KG1 (cell line): ENCODE measurements at regions not wholly inside any gene's neighbourhood (a gene's known extent, or its start where the extent isn't known, plus 50 kb on each side); places are given as distances from the start of the nearest gene placed in this dataset.

Experiments used
- DNase-seq: peaks from one replicate; lab custom pipeline; 2025; lab: John Stamatoyannopoulos, UW

- DNase-seq, result no peak
These were observed 170.9 kb downstream of the PALM2AKAP2 start for GRCh38 chr9:109950710-109951443.

GRCh38 chr9:109953300-109953699, 173.3 kb downstream of the PALM2AKAP2 start:
- DNase-seq, result no peak

- DNase-seq, result no peak
These were observed 174.0 kb downstream of the PALM2AKAP2 start for GRCh38 chr9:109953813-109954497.

GRCh38 chr9:109956717-109957440, 176.9 kb downstream of the PALM2AKAP2 start:
- no peak for DNase-seq

GRCh38 chr9:109959679-109960078, 179.7 kb downstream of the PALM2AKAP2 start:
- DNase-seq, result no peak

DNA sequence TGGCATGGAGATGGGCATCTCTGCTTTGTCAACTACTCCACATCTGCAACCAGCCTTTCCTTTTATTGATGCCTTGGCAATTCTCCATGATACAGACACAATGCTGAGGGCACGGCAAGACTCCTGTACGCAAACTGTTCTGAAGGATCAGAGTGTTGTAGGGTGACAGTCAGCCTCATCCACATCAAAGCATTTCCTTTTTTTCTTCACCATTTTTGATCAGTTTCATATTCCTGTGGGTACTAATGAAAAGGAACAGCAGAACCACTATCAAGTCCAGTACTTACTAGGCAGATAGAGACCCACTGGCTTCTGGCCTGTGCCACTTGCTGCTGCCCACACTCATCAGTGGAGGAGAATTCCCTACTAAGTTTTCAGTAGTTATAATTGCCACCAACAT, 181.6 kb downstream of the PALM2AKAP2 start:
- DNase-seq, result no peak

DNA sequence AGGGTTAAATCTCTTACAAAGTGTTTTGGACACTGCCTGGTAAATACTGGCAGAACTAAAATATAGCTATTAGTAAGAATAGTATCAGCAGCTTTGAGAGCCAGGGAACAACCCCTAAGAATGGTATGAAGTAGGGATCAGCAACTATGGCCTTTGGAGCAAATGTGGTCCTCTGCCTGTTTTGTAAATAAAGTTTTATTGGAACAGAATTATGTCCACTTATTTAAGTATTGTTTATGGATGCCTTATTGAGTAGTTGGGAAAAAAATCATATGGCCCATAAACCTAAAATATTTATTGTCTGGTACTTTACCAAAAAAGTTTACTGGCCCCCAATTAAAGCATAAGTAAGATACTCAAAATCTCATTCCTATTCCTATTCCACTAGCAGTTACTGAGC, 182.2 kb downstream of the PALM2AKAP2 start:
- DNase-seq, result no peak

GRCh38 chr9:109963079-109963478, 183.1 kb downstream of the PALM2AKAP2 start:
- no peak for DNase-seq

GRCh38 chr9:109966643-109967368, 186.8 kb downstream of the PALM2AKAP2 start:
- no peak for DNase-seq

DNA sequence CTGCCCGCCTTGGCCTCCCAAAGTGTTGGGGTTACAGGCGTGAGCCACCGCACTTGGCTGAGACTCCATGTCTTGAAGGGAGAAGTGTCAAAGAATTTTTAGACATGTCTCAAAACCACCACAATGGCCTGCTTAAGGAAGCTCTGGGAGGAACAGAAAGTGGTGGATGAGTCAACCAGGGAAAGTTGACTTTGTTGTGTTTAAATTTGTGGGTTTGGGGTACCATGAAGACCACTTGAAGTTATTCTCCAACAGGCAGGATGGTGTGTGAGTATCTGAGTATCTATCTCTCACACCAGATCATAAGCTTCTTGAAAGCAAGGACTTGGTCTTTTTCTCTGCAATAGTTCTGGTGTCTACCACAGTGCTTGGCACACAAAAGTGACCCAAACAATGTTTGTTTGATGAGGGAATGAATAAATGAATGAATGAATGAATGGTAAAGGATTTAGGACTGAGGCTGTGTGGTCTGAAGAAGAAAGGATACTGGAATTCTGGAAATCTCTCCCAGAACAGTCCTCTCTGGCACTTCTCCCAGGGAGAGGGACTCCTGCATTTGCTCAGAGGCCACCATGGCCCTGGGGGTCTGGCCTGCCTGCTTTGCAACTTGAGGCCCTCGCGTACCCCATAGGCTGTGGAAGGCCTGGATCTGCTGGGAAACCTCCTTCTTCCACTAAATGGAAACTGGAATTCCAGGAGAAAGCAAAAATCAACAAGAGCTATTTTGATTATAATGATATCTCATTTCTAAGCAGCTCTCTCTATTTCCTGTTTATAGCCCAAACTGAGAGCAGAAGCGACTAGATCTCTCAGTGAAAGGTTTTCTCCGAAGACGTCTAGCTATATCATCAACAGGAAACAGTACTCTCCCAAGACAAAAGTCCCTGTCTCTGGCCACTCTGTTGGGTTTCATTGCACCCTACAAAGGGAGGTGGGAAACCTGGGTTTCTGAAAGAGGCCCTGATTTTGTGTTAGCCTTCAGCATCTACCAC, 187.9 kb downstream of the PALM2AKAP2 start:
- DNase-seq, result no peak

- DNase-seq, result no peak
These were observed 189.0 kb downstream of the PALM2AKAP2 start for GRCh38 chr9:109969011-109969410.

- DNase-seq, result no peak
These were observed 189.7 kb downstream of the PALM2AKAP2 start for GRCh38 chr9:109969573-109970237.

DNA sequence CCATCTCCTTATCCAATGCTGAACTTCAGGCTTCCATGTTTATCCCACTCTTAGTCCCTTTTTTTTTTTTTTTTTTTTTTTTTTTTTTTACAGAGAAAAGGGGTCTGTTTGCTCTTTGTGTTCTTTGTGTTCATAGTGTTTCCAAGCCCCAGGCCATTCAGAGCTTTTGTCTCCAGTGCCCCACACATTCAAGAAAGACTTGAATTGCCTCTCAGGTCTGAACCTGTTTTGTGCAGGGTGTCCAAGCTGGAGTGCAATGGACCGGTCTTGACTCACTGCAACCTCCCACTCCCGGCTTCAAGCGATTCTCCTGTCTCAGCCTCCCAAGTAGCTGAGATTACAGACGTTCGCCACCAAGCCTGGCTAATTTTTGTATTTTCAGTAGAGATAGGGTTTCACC, 191.2 kb downstream of the PALM2AKAP2 start:
- DNase-seq, result no peak

DNA sequence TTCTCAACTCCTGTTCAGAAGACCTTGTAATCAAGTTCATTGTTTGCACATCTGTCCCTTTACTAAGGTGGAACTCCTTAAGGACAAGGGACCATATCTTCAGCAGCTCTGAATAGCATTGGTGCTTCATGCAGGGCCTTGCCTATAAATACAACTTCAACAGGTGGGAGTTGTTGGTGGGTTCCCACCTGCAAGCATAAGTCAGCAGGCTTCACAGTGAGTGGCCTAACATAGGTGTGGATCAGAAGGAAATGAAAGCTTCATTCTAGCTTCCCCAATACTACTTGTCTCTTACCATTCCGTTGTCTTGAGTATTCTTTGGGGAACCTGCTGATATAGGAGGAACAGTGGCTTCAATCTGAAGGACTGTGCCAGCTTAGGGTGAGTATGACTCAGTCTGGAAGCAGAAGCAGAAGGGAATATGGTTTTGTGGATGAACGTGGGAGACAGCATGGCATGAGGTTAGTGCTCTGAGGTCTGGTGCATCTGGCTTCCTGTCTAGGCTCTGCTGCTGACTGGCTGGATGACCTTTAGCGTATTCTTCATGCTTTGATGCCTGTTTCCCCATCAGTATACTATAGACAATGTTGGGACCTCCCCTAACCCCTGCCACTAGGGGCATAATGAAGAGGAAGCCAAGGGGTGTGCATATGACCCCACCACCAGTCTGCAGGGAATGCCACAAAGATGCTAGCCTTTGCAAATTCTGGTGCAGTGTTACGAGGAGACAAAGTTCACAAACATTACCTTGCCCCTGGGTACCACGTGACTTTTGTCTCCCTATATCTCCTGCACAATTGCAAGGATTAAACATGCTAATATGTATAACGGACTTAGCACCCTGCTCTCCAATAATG, 192.3 kb downstream of the PALM2AKAP2 start:
- DNase-seq, result no peak

DNA sequence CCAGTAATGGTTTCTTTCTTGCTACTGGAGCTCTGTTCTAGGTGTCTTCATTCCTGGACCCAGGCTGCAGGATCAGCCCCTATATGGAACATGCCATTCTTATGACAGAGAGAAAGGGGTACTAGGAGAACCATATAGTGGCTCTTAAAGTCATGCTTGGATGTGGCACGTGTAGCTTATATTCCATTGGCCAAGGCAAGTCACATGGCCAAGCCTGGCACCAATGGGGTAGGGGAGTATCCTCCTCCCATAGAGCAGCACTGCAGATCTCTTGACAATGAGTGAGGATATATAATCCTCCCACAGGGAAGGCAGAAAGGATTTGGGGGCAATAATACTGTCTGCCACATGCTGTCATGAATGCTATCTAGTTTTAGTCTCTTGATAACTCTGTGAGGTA, 193.3 kb downstream of the PALM2AKAP2 start:
- DNase-seq, result no peak

DNA sequence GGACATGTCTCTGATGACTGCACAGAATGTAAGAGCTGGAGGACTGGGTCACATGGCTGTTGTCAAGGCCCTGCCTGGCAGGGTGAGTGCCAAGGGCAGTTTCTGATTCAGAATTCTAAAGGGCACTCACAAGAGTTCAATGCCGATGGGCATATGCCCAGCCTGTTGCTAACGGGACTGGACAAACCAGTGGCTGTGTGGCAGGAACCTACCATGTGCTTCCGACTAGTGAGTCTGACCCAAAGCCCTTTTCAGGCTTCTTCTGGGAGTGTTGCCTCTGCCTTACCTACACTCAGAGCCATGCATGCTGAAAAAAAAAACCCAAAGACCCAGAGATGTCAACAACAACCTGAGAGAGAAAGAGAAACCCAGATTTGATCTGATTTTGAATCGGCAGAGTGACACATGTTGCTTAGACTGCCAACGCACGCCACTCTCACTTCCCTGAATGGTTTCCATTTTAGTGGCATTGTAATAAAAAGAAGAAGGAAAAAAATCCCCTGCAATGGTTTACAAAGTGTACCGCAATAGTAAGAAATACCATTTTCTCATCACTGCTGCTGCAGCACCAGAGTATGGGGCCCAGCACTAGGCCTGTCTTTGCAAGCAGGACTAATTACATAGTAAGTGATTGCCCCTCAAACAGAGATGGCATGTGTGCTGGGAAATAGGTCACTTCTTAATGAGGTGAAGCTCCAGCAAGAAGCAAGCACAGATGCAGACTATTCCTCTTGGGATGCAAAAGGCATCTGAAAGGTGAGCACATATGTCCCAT, 194.3 kb downstream of the PALM2AKAP2 start:
- DNase-seq, result no peak

GRCh38 chr9:109974918-109975276, 194.9 kb downstream of the PALM2AKAP2 start:
- DNase-seq, result no peak

- no peak for DNase-seq
These were observed 195.7 kb downstream of the PALM2AKAP2 start for GRCh38 chr9:109975574-109976295.
